ENCODE measurements at regions not wholly inside any gene's neighbourhood (a gene's known extent, or its start where the extent isn't known, plus 50 kb on each side); places are given as distances from the start of the nearest gene placed in this dataset.

DNA sequence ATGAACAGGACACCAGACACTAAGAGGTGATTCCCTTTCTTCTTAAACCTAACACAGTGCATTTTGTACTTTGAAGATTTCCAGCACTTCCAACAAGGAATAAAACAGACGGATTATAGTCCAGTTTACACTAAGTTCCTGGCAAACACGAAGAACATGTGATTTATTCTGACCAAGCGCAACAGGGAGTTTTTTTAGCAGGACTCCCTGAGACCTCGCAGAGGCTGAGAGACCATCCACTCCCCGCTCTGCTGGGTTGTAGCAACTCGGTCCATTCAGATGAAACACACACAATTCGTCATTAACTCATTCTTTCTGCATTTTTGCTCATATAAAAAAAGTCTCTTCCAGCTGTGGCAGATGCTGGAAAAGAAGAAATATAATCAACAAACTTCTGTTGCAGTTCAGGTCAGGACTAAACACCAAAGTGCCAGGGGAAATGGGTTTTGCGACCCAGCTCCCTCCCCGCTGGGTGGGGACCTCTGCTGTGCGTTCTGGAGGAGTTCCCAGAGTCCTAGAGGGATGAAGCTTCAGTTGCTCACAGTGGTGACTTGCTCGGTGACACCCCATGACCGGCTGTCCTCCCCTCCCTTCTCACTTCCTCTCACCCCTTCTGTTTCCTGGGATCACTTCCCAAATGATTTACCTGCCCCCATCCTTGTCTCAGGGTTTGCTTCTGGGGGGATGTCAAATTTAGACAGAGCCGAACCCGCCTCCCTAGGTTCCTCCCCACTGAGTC lies 52.5 kb downstream of the KCNF1 start:
- DNase-seq (ENCODE audit: low read depth, low spot score): no peak

DNA sequence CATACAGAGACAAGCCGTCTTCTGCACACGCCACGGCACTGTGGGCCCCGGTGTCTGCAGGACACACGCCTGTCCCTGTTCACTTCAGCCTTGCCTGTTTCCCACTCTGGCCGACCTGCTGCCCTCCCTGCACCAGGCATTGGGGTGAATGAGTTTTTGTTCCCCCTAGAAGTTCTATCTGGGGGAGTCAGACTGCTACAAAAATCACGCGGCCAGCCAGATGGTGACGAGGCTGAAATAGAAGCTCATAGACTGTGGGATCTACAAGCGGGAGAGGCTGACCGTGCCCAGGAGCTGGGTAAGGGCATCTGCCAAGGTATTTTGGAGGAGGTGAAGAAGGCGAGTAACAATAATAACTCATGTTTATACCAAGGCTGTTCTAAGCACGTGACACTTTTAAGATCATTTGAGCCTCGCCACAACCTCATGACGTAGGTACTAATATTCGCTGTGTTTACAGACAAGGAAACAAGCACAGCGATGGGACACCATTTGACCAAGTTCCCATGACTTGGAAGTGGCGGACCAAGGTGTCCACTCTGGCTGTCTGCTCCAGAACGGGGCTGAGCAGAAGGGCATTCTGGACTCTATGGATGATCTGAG lies 53.6 kb downstream of the KCNF1 start:
- no peak for DNase-seq (ENCODE audit: low read depth, low spot score)

DNA sequence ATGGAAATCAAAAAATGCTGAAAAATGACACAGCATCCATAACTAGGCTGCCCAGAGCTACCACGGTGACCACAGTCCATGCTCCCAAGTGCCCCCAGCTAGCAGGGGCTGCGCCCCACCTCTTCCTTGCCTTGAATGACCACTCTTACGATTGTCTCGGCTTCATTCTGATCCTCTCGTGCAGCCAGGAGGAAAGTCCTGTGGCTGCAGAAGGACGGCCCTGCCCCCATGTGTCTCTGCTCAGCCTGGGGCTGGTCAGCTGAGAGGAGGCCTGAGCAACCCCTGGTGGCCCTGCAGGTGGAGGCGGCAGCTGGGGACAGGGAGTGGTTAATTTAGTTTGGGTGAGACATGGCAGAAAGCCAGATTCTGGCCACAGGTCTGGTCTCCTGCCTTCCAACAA lies 54.3 kb downstream of the KCNF1 start:
- no peak for DNase-seq (ENCODE audit: low read depth, low spot score)

DNA sequence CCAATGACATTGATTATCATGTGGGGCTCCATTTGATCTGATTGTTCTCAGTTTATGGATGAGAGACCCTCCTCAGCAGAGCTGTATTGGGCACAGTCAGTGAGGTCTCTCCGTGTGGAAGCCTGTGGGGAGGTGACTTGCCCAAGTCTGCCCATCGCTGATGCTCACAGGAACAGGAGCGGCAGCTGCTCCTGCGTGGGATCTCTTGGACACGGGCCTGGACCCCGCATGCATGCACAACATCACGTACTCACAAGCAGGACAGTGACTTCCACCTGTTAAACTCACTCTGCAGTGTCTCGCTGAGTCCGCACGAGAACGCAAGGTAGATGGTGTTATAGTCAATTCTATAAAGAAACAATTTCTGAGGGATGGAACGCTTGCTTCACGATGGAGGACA lies 55.0 kb downstream of the KCNF1 start:
- DNase-seq (ENCODE audit: low read depth, low spot score): no peak

DNA sequence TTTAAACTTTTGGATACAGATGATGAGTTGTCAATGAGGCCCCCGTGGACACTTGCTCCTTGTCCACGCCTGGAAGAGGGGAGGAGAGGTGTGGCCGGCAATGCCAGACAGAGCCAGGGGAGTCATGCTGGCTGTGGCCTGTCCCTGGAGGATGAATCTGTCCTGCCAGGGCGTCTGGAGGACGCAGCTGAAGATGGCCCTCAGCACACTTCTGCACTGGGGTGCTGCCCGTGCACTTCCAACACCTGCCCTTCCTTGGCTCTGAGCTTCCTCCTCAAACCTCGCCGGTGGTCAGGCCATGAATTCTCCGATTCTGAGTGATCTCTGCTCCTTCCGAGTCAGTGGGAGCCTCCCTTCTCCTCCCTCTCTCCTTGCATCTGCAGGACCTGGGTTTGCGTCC lies 56.4 kb downstream of the KCNF1 start:
- DNase-seq (ENCODE audit: low read depth, low spot score): no peak

DNA sequence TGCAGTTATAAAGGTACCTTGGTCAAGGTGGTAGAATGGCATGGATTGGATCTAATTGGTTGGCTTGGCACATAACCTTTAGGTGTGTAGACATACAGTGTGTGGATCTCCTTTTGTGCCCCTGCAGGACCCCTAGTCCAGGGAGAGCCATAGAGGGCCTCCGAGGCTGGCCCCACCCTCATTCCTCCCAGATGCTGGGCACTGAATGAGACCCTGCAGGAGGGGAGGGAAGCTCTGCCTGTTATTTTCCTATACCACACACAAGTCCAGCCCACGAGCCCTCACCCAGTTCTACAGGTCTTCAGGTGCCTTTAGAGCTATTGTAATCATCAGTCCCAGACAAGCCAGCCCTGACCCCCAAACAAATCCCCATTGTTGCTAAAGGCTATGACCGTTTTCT lies 58.9 kb downstream of the KCNF1 start:
- no peak for DNase-seq (ENCODE audit: low read depth, low spot score)

DNA sequence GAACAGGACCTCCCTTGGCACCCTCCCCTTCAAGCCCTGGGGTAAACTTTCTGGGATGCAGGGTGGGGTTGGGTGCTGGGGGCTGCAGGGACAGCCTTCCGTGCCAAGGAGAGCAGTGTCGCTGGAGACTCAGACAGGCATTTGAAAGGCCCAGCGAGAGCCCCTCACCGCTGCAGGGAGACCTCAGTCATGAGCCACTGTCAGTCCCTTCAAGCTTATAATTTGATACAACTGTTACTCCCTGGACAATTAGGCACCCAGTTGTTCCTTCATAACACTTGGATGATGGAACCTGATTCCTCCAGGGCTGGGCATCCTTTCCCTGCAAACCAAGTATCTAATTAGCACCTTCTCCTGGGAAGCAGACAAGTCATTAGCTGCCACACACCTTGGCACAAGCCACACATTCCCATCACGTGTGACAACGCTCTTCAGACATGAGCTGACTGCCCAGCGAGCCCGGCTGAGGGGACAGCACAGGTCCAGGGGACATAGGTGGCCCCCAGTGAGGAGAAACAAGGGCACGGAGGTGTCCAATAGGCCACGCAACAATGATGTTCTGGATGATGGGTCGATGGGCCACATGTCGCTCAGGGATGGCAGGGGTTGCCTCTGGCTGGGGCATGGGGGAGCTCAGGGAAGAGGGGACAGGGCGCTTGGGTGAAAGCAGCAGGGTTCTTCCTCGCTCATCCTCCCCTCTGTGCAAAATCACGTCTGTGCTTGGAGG lies 59.6 kb downstream of the KCNF1 start:
- DNase-seq (ENCODE audit: low read depth, low spot score): no peak

DNA sequence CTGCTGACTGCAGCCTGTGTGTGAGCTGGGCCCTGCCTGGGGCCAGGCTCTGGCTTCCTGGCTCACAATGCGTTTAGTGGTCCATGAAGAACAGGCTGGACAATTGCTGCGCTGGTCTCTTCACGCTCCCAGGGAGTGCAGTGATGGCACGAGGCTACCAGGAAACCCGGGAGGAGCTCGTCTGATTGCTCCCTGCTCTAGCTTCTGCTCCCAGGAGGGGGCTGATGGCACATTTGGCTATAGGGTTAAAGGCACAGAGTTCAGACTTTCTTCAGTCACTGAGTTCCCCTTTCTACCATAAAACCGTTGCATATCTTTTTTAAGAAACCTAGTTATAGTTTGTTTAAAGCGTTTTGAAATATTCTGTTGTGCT lies 60.1 kb downstream of the KCNF1 start:
- DNase-seq (ENCODE audit: low read depth, low spot score): peak; percentile 32

DNA sequence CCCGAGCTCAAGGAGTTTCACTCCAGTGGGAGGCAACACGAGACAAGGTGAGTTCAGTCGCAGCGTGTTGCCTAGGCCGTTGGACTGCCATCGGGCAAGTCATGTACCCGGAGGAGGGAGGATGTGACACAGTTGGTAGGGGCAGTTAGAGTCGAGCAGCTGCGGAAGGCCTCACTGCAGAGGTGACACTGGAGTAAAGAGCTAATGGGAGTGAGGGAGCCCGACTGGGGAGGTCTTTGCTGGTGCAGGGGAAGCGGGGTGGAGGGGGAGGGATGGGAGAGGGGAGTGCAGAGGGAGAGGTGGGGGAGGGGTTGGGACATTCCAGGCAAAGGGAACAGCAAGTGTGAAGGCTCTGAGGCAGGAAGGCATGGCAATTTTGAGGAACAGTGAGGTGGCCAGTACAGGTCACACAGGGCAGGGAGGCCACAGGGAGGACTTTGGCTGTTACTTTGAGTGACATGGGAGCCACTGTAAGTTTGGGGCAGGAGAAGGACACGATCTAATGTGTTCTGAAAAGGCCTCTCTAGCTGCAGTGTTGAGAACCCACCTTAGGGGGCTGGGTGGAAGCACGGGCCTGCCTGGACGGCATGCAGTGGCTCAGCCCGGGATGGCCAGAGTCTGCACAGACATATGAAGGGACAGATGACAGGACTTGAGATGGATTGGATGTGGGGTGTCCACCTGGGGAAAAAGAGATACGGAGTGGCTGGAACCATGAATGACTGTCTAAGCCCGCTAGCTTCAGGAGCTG lies 61.1 kb downstream of the KCNF1 start:
- DNase-seq (ENCODE audit: low read depth, low spot score): no peak

DNA sequence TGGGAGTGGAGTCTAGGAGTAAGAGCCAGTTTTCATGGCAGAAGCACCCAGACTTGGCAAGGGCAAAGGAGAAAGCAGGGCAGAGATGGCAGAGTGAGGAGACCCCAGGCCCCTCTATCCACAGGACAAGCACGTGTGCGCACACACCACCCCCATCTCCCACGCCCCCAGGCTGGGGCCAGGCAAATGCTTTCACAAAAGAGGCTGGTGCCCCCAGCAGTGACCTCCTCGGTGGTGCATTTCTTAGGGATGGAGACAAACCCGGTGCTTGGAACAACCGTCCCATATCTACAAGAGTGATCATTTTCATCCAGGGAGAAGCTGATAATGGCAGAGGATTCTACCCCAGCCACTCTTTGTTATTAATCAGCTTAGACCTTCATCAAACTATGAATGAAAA lies 62.0 kb downstream of the KCNF1 start:
- no peak for DNase-seq (ENCODE audit: low read depth, low spot score)

DNA sequence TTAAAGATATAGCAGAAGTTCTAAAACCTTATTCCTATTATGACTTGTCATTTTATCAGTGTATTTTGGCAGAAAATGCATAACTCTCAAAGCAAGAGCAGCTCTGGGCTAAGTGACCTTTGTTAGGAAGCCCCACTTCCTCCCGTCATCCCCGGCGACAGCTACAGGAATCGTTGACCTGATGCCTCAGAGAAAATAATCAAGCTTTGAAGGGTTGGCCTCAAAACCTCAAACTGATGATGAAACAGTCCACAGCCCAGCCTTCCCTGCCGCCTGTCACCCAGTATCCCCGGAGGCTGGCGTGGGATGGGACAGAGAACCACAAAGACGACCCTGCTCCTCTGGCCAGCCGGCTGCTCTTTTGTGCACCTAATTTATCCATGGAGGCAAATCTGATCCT lies 65.3 kb downstream of the KCNF1 start:
- peak; percentile 28 for DNase-seq (ENCODE audit: low read depth, low spot score)

DNA sequence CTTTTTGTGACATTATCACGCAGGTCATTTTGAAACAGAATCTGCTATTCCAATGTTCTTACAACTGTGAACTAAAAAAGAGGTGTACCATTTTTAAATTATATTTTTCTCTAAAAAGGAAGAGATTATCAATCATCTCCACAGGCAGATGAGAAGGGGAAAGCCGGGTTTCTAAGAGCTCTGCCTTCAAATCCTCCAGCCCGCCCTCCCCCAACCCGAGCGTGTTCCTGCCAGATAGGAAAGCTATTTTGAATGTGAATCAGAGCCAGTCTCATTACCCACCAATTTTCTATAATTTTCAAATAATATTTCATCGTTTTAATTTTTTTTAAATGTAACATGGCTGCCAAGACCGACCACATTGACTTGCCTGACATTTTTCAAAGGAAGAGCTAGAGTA lies 65.9 kb downstream of the KCNF1 start:
- DNase-seq (ENCODE audit: low read depth, low spot score): peak; percentile 28

DNA sequence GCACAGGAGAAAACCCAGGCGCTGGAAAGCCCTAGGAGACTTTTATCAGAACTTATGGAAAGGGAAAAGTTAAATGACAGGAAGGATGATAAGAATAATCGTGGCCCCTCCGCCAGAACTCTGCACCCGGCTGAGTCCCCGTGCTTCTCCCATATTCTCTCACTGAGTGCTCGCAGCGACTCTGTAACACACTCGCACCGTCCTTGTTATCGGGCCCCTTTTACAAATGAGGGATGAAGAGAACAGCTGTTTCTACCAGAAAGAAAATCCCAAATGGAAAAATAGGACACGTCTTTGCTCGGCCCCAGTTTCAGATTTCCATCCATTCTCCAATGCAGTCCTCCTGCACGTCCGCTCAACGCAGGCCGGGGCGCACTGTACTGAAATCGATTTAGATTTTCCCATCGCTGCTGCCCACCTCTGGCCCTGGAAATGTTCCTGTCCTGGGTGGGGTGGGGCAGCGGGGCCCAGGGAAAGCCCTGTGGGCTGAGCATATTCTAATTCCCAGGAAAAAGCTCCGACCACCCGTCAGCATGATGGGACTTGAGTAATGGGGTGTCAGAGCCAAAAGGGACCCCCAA lies 66.4 kb downstream of the KCNF1 start:
- DNase-seq (ENCODE audit: low read depth, low spot score): no peak

DNA sequence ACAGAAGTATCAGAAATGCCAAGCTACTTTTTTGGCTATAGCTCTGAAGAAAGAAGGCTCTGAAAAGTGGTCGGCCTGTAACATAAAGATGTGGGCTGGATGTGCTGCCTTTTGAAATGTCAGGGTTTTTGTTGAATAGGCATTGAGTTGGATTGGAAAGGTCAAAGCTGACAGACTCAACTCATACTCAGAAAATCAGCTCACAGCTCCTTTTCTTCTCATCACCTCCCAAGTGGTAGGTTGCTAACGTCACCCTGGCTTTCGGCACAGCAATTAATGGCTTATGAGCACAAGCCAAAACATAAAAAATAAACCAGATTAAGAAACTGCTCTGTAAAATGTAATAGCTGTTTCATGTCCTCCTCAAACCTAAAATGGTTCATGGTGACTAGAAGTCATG lies 68.3 kb downstream of the KCNF1 start:
- no peak for DNase-seq (ENCODE audit: low read depth, low spot score)

DNA sequence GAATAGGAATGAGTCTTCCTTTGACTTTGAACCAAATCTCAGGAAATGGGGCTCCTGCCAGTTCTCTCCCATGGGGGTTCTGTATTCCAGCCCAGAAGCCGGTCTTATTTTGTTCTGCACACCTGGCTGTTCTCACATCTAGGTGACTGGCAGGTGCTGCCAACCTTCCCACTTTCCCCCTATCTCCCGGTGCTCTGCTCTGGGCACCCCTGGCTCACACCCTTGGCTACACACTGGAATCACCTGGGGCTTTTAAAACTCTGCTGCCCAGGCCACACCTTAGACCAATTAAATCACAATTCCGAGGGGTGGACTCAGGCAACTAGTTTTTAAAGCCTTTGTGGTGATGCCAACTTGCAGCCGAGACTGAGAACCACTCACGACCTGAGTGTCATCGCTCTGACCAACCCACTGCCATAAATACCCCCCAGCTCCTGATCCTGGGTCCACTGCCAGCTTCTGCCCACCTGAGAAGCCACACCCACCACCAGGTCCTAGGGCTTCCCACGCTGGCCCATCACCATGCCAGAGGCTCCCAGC lies 69.2 kb downstream of the KCNF1 start:
- DNase-seq (ENCODE audit: low read depth, low spot score): no peak

DNA sequence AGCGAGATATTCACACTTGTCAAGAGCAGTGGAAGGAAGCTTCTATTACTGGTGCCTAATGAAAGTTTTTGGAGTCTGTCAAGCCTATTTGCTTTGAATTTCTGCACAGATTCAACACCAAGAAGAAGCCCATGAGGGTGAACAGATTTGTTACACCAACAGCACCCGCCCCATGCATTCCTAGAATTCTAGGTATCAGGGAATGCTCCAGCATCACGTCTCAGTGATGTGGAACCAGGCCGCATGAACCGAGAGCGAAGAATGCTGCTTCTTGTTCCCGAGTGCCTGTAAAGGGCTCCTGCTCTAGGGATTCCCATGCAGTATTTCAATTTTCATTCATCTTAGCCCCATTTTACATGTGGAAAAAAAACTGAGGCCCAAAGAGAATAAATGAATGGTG lies 69.7 kb downstream of the KCNF1 start:
- DNase-seq (ENCODE audit: low read depth, low spot score): no peak

DNA sequence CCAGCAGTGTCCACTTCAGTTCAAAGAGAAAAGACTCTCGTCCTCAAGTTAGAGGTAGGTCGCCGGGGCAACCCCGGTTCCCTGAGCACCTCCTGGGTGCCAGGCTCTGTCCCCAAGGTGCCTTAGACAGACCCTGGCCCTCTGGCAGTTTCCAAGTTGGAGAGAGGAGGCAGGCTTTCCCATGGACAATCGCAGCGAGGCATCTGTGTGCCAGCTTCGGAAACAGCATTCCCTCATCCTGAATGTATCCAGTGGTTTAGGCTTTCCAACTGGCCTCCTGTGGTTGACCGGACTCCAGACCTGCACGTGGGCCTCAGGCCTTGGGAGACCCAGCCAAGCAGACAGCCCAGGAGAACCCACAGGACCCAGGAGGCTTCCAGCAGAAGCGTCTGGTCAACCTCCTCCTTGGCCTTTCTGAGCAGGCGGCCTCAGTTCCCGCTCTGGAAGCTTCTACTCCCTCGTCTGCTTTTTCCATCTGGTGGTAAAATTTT lies 70.3 kb downstream of the KCNF1 start:
- DNase-seq (ENCODE audit: low read depth, low spot score): no peak

DNA sequence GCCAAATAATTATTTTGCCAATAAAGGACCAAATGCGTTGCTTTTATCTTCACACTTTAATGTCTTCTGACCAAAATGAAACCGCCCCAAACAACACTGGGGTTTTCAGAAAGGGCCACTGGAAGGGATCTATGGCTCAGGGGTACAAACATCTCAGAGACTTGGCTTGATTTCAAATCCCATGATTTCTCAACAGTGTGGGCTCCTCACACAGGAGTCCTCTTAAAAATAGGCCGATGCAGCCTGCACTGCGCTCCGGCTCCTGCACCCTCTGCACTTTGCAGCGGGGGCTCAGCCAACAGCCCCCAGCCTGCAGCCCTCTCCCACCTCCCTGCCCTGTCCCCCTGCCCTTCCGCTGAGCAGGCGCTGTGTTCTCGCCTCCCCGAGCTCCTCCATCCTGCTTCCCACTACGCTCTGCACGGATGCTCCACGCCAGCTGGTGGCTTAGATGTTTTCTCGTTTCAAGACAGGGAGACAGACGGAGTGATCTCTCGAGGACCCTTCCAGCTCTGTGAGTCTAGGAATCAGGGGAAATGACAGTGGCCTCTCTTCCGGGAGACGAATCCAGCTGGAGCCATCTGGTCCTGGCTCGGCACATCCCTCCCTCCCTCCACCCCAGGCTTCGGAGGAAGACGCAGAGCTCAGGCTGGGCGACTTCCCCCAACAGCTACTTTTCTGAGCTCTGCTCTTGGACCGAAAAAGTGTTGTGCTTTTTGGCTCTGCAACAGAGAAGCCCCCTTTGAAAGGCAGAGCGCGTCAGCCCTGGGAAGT lies 71.4 kb downstream of the KCNF1 start:
- DNase-seq (ENCODE audit: low read depth, low spot score): no peak

DNA sequence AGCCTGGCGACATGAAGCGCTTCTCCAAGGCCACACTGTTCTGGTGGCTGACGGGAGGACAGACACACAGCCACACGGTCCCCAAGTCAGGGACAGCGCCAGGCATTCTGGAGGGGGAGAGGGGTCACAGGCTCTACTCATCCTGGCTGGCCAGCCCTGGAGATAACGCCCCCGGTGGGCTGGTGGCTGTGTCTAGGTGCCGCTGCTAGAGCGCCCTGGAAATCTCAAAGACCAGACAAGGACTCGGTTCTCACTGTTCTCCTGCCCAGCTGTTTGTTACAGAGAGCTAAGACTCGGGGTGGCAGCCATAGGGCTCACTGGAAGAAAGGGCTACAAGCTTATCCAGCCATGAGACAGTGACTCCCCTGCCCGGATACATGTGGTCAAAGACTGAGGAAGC lies 72.0 kb downstream of the KCNF1 start:
- no peak for DNase-seq (ENCODE audit: low read depth, low spot score)

DNA sequence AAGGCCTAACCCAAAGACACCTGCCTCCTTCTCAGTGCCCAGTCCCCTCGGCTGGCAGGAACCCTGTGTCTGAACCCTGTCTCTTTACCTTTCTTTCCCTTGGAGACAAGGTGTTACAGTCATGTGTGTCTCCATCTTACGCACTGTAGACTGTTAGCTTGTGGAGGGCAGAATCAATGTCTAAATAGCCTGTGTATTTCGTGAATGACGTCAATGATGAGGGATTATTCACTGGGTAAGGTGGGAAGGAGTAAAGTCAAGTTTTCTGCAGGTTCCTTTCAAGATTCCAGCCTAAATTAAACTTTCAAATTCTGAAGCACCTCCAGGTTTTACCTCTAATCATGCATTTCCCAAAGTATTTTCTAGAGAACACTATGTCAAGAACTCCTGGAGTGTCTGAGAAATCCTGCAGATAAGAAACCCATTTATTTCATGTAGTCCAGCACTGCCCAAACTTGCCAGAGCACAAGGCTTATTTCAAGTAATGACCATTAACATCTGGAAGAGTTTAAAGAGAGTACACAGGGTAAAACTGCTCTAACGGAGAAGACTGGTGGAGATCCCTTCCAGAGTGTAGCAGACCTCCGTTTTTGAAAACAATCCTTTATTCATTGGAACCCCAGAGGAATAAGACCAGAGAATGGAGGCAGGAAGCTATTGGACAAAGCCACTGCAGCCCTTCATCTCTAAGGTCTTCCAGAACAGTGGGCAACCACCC lies 72.8 kb downstream of the KCNF1 start:
- DNase-seq (ENCODE audit: low read depth, low spot score): no peak
